ENCODE measurements at regions not wholly inside any gene's neighbourhood (a gene's known extent, or its start where the extent isn't known, plus 50 kb on each side); places are given as distances from the start of the nearest gene placed in this dataset.
"Not testable (repeated sequence)": the region's sequence is repeated elsewhere in the genome, so short reads cannot be mapped to it uniquely, and the experiment has no call there.

GRCh38 chr12:34397591-34398365 lies 375.5 kb downstream of the ALG10 start:
- no peak for DNase-seq

- no peak for DNase-seq
Measured at GRCh38 chr12:34398366-34398705, 376.0 kb downstream of the ALG10 start.

GRCh38 chr12:34398706-34399630 lies 376.7 kb downstream of the ALG10 start:
- DNase-seq, result no peak

- no peak for DNase-seq
Measured at GRCh38 chr12:34399631-34400410, 377.5 kb downstream of the ALG10 start.

GRCh38 chr12:34400411-34400881 lies 378.1 kb downstream of the ALG10 start:
- DNase-seq, result no peak

- no peak for DNase-seq
Measured at GRCh38 chr12:34400986-34401658, 378.8 kb downstream of the ALG10 start.

- DNase-seq, result no peak
Measured at GRCh38 chr12:34401659-34402227, 379.4 kb downstream of the ALG10 start.

- no peak for DNase-seq
Measured at GRCh38 chr12:34402228-34402898, 380.1 kb downstream of the ALG10 start.

GRCh38 chr12:34402899-34403705 lies 380.8 kb downstream of the ALG10 start:
- no peak for DNase-seq

GRCh38 chr12:34403706-34404376 lies 381.5 kb downstream of the ALG10 start:
- DNase-seq, result no peak

GRCh38 chr12:34404377-34405285 lies 382.3 kb downstream of the ALG10 start:
- DNase-seq, result no peak

- DNase-seq, result no peak
Measured at GRCh38 chr12:34405286-34406227, 383.3 kb downstream of the ALG10 start.

GRCh38 chr12:34406228-34406995 lies 384.1 kb downstream of the ALG10 start:
- DNase-seq, result no peak

GRCh38 chr12:34406996-34407300 lies 384.7 kb downstream of the ALG10 start:
- no peak for DNase-seq

- no peak for DNase-seq
Measured at GRCh38 chr12:34407813-34408212, 385.5 kb downstream of the ALG10 start.

- not testable (repeated sequence) for DNase-seq
Measured at GRCh38 chr12:34431509-34431908, 409.2 kb downstream of the ALG10 start.
